GM18508 (cell line): ENCODE measurements at regions not wholly inside any gene's neighbourhood (a gene's known extent, or its start where the extent isn't known, plus 50 kb on each side); places are given as distances from the start of the nearest gene placed in this dataset.
"Not testable (repeated sequence)": the region's sequence is repeated elsewhere in the genome, so short reads cannot be mapped to it uniquely, and the experiment has no call there.

ENCODE experiments used
- ATAC-seq: cut with Tn5 transposase; IDR thresholded peaks from one replicate; pipeline ENCODE4 v1.9.1; 2021; ENCODE audit warnings: moderate number of reproducible peaks; ENCODE audit not compliant: insufficient read depth, unreplicated experiment

- no peak for ATAC-seq
These were observed 62.6 kb downstream of the PLXNA1 start for GRCh38 chr3:127045435-127046045.

GRCh38 chr3:127046690-127047089, 63.8 kb downstream of the PLXNA1 start:
- not testable (repeated sequence) for ATAC-seq

GRCh38 chr3:127049393-127049792, 66.5 kb downstream of the PLXNA1 start:
- no peak for ATAC-seq

- no peak for ATAC-seq
These were observed 67.8 kb downstream of the PLXNA1 start for GRCh38 chr3:127050733-127051132.

- no peak for ATAC-seq
These were observed 69.2 kb downstream of the PLXNA1 start for GRCh38 chr3:127052121-127052561.

GRCh38 chr3:127053026-127053425, 70.1 kb downstream of the PLXNA1 start:
- no peak for ATAC-seq

- ATAC-seq = no peak
These were observed 70.5 kb downstream of the PLXNA1 start for GRCh38 chr3:127053450-127053849.

GRCh38 chr3:127053979-127054378, 71.1 kb downstream of the PLXNA1 start:
- ATAC-seq = no peak

- ATAC-seq = no peak
These were observed 73.4 kb downstream of the PLXNA1 start for GRCh38 chr3:127056281-127056680.

GRCh38 chr3:127056976-127057375, 74.1 kb downstream of the PLXNA1 start:
- no peak for ATAC-seq

GRCh38 chr3:127059072-127059471, 76.2 kb downstream of the PLXNA1 start:
- ATAC-seq = no peak

GRCh38 chr3:127061641-127062040, 78.7 kb downstream of the PLXNA1 start:
- ATAC-seq = no peak

- ATAC-seq = no peak
These were observed 80.0 kb downstream of the PLXNA1 start for GRCh38 chr3:127062926-127063325.

- no peak for ATAC-seq
These were observed 81.0 kb downstream of the PLXNA1 start for GRCh38 chr3:127063916-127064315.

- no peak for ATAC-seq
These were observed 81.6 kb downstream of the PLXNA1 start for GRCh38 chr3:127064391-127065137.

- no peak for ATAC-seq
These were observed 82.2 kb downstream of the PLXNA1 start for GRCh38 chr3:127065138-127065427.

GRCh38 chr3:127065561-127066290, 82.8 kb downstream of the PLXNA1 start:
- ATAC-seq = no peak

GRCh38 chr3:127066635-127067034, 83.7 kb downstream of the PLXNA1 start:
- ATAC-seq = no peak

GRCh38 chr3:127067116-127067910, 84.4 kb downstream of the PLXNA1 start:
- no peak for ATAC-seq

GRCh38 chr3:127068111-127068810, 85.3 kb downstream of the PLXNA1 start:
- ATAC-seq = no peak
